ENCODE measurements at regions not wholly inside any gene's neighbourhood (a gene's known extent, or its start where the extent isn't known, plus 50 kb on each side); places are given as distances from the start of the nearest gene placed in this dataset.

DNA sequence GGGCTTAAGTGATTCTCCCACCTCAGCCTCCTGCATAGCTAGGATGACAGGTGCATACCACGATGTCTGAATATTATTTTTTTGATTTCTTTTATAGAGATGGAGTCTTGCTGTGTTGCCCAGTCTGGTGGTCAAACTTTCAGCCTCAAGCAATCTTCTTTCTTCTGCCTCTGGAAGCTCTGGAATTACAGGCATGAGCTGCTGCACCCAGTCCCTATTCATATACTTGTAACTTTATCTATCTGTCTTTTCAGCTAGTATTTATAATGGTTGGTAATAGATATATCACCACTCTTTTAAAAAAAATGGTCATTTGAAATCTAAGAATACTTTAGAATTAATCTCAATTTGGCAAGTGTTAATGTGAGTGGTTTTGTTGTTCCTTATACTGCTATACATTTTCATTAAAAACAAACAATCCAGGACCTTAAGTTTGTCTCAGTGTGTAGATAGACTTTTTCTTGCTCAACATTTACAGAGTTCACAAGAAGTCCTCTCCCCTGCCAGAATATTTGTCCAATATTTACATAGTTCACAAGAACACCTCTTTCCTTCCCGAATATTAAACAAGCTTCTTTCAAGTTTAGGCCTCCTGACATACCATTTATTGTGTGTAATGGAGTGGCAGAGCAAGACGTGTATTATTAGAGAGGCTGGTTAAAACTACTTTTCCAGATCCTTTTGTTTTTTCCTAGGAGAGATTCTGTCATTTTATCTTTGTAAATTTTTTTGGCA is 1197.4 kb upstream of the ADGRL3 start:
- in situ Hi-C loops (cut with HindIII; ENCODE audit: low sequenced_read_pairs): no loop called here
- TF ChIP-seq, protein P1, sequence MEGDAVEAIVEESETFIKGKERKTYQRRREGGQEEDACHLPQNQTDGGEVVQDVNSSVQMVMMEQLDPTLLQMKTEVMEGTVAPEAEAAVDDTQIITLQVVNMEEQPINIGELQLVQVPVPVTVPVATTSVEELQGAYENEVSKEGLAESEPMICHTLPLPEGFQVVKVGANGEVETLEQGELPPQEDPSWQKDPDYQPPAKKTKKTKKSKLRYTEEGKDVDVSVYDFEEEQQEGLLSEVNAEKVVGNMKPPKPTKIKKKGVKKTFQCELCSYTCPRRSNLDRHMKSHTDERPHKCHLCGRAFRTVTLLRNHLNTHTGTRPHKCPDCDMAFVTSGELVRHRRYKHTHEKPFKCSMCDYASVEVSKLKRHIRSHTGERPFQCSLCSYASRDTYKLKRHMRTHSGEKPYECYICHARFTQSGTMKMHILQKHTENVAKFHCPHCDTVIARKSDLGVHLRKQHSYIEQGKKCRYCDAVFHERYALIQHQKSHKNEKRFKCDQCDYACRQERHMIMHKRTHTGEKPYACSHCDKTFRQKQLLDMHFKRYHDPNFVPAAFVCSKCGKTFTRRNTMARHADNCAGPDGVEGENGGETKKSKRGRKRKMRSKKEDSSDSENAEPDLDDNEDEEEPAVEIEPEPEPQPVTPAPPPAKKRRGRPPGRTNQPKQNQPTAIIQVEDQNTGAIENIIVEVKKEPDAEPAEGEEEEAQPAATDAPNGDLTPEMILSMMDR (IDR thresholded peaks at IDR 0.05; ENCODE audit: low read depth, low read length, missing control alignments): no peak
- DNase-seq (ENCODE audit: low read depth): no peak

DNA sequence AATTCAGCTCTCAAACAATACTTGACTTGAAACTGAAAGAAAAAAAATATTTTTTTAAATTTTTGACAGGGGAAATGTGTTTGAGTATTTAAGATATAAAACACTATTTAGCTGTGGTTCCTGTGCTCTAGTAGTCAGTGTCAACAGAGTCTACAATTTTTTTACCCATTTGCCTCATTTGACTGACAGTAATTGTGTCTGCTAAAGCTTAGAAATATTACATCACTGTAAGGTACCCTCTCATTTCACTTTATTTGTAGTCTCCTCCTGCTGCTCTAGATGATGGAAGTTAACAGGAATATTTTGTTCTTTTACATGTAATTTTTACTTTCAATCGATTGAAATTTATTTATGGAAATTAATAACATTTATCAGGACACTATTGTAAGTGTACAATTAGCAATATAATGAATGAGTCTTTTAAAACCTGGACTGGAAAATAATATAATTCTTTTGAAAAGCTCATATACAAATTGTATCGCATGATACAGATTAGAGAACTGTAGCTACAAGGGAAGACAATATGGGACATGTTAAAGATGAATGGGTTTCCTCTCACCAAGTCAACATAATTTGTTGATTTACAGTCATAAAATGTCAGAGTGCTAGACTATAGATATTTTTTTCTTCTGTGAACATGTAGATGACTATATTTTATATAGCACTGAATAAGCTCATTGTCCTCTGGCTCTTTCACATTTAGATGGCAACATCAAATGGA is 1186.5 kb upstream of the ADGRL3 start:
- no peak overlapping the region for H3K4me3 ChIP-seq (ENCODE audit: low read depth, low read length)
- in situ Hi-C loops (cut with HindIII; ENCODE audit: low sequenced_read_pairs): no loop called here
- TF ChIP-seq, protein P1 (IDR thresholded peaks at IDR 0.05; ENCODE audit: low read depth, low read length, missing control alignments): no peak
- DNase-seq (ENCODE audit: low read depth): no peak

More for the DNA sequence above, 1197.4 kb upstream of the ADGRL3 start:
- H3K4me3 ChIP-seq (ENCODE audit: low read depth, low read length): no peak overlapping the region

DNA sequence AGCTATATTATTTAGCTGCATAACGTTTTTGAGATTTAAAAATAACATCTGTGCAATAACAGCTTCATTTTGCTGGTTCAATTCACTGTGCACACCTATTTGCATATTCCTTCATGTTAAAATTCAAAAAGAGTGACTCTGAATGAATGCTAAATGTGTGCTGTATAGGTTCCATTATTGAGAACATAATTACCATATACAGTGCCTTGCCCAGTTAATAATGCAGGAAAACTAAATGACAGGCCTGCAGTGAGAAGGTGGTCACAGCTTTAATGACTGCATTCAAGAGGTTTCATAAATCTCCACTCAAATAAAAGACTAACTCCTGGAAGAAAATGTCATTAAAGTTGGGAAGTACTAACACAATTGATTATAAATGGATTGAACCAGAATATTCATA is 1183.2 kb upstream of the ADGRL3 start:
- in situ Hi-C loops (cut with HindIII; ENCODE audit: low sequenced_read_pairs): no loop called here
- TF ChIP-seq, protein P1 (IDR thresholded peaks at IDR 0.05; ENCODE audit: low read depth, low read length, missing control alignments): no peak
- DNase-seq (ENCODE audit: low read depth): no peak
- H3K4me3 ChIP-seq (ENCODE audit: low read depth, low read length): no peak overlapping the region

DNA sequence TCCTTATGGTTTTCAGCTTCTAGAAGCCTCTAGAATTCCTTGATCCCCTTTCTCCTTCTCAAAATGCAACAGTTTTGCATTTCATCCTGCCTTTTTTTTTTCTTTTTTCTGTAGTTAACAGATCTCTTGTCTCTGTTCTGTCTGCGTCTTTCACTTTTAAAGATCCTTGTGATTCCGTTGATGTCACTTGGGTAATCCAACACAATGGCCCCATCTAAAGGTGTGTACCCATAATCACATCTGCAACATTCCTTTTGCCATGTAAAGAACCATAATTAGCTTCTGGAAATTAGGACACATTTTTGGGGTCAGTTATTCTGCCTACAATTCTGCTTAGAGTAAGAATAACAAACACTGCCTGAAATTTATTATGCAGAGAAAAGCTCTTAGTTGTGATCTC is 1180.9 kb upstream of the ADGRL3 start:
- TF ChIP-seq, protein P1 (IDR thresholded peaks at IDR 0.05; ENCODE audit: low read depth, low read length, missing control alignments): no peak
- in situ Hi-C loops (cut with HindIII; ENCODE audit: low sequenced_read_pairs): no loop called here
- DNase-seq (ENCODE audit: low read depth): no peak
- no peak overlapping the region for H3K4me3 ChIP-seq (ENCODE audit: low read depth, low read length)

DNA sequence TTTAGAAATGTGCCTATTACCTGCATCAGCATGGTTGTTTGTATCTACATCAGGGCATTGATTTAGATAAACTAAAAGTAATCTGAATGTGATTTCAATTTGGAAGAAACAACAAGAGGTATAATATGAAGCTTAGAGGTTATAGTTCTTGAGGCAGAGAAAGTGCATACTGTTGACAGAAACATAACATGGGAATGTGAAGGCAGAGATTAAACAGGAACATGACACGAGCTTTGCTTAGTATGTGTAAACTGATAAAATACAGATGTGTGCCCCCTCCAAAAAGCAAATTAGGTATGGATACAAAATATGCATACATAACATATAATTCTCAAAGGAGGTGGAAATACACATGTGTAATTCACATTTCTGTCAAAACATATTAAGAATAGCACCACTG is 1180.2 kb upstream of the ADGRL3 start:
- no peak for DNase-seq (ENCODE audit: low read depth)
- no peak overlapping the region for H3K4me3 ChIP-seq (ENCODE audit: low read depth, low read length)
- in situ Hi-C loops (cut with HindIII; ENCODE audit: low sequenced_read_pairs): no loop called here
- TF ChIP-seq, protein P1 (IDR thresholded peaks at IDR 0.05; ENCODE audit: low read depth, low read length, missing control alignments): no peak

DNA sequence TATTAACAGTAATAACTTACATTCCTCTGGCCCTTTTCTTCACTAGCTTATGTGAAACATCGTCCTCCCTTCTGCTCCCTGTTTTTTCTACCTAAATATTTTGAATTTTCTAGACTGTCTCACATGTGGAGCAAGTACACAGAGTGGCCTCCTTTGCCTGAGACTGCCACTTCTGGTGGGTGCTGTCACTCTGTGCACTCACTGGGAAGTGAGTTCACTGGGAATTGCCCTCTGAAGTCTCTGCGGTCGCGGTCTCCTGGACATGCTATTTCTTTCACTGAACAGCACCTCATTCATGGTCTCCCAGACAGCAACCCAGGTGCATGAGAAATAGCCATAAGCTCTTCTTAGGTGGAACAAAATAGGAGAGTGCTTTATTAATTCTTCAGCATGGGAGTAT is 1179.7 kb upstream of the ADGRL3 start:
- TF ChIP-seq, protein P1 (IDR thresholded peaks at IDR 0.05; ENCODE audit: low read depth, low read length, missing control alignments): no peak
- in situ Hi-C loops (cut with HindIII; ENCODE audit: low sequenced_read_pairs): no loop called here

More for the DNA sequence above, 1179.7 kb upstream of the ADGRL3 start:
- DNase-seq (ENCODE audit: low read depth): no peak
- no peak overlapping the region for H3K4me3 ChIP-seq (ENCODE audit: low read depth, low read length)

Measured in astrocyte of the cerebellum (primary cell).